SK-N-SH treated with all-trans-retinoic acid at 6 μM for 48 hours (cell line): ENCODE measurements at regions not wholly inside any gene's neighbourhood (a gene's known extent, or its start where the extent isn't known, plus 50 kb on each side); places are given as distances from the start of the nearest gene placed in this dataset.

Source experiments
- ATAC-seq: fragments of 200-7000 bp; cut with Tn5 transposase; 3 replicates; pipeline ENCODE4 v1.9.1; 2020; ENCODE audit warnings: mild to moderate bottlenecking, moderate library complexity
- ARNTL ChIP-seq: fragments of 450-650 bp; formaldehyde crosslinking; IDR thresholded peaks from 2 replicates; pipeline ENCODE4 v1.5.0; 2020; ENCODE audit warnings: low read depth, mild to moderate bottlenecking, moderate library complexity, borderline replicate concordance
- BACH2 ChIP-seq: fragments of 250-450 bp; sonication (Bioruptor Pico); IDR thresholded peaks from 2 replicates; pipeline ENCODE4 v1.9.0; 2021; ENCODE audit warnings: mild to moderate bottlenecking, borderline replicate concordance
- CSDC2 ChIP-seq: fragments of 250-450 bp; sonication (Bioruptor Pico); IDR thresholded peaks from 2 replicates; pipeline ENCODE4 v1.5.0; 2020; ENCODE audit warnings: mild to moderate bottlenecking, moderate library complexity
- ESRRG ChIP-seq: fragments of 250-450 bp; sonication (Bioruptor Pico); IDR thresholded peaks from 2 replicates; pipeline ENCODE4 v1.6.1; 2021; ENCODE audit warnings: mild to moderate bottlenecking
- GLIS3 ChIP-seq: fragments of 250-450 bp; sonication (Bioruptor Pico); IDR thresholded peaks from 2 replicates; pipeline ENCODE4 v1.5.0; 2020; ENCODE audit warnings: mild to moderate bottlenecking, moderate library complexity
- ISL1 ChIP-seq: fragments of 250-450 bp; sonication (Bioruptor Pico); IDR thresholded peaks from 2 replicates; pipeline ENCODE4 v2.1.2; 2022; ENCODE audit warnings: mild to moderate bottlenecking, moderate library complexity
- PPARA ChIP-seq: fragments of 250-450 bp; sonication (Bioruptor Pico); IDR thresholded peaks from 2 replicates; pipeline ENCODE4 v1.5.0; 2020; ENCODE audit warnings: mild to moderate bottlenecking, borderline replicate concordance
- RARB ChIP-seq: fragments of 250-450 bp; sonication (Bioruptor Pico); IDR thresholded peaks from 2 replicates; pipeline ENCODE4 v1.8.0; 2021; ENCODE audit warnings: mild to moderate bottlenecking, moderate library complexity
- SNAI2 ChIP-seq: fragments of 250-450 bp; sonication (Bioruptor Pico); IDR thresholded peaks from 2 replicates; pipeline ENCODE4 v1.5.0; 2020; ENCODE audit warnings: mild to moderate bottlenecking, moderate library complexity
- TCF4 ChIP-seq: fragments of 250-450 bp; sonication (Bioruptor Pico); IDR thresholded peaks from 2 replicates; pipeline ENCODE4 v1.8.0; 2021; ENCODE audit warnings: mild to moderate bottlenecking, moderate library complexity, borderline replicate concordance
- TOX ChIP-seq: fragments of 250-450 bp; sonication (Bioruptor Pico); IDR thresholded peaks from 2 replicates; pipeline ENCODE4 v1.8.0; 2021; ENCODE audit warnings: mild to moderate bottlenecking, moderate library complexity, borderline replicate concordance
- ZC3H10 ChIP-seq: fragments of 250-450 bp; sonication (Bioruptor Pico); IDR thresholded peaks from 2 replicates; pipeline ENCODE4 v1.5.1; 2021; ENCODE audit warnings: mild to moderate bottlenecking, moderate library complexity
- ZFP3 ChIP-seq: fragments of 250-450 bp; sonication (Bioruptor Pico); IDR thresholded peaks from 2 replicates; pipeline ENCODE4 v1.5.0; 2020; ENCODE audit warnings: mild to moderate bottlenecking, moderate library complexity
- ZFP30 ChIP-seq: fragments of 450-650 bp; formaldehyde crosslinking; IDR thresholded peaks from 2 replicates; pipeline ENCODE4 v1.5.0; 2022; ENCODE audit warnings: mild to moderate bottlenecking, moderate library complexity
- ZNF565 ChIP-seq: fragments of 450-650 bp; formaldehyde crosslinking; conservative IDR thresholded peaks from 2 replicates; pipeline ENCODE4 v1.5.0; 2020; ENCODE audit warnings: low read depth, mild to moderate bottlenecking, moderate library complexity
- ZNF70 ChIP-seq: fragments of 450-650 bp; formaldehyde crosslinking; IDR thresholded peaks from 2 replicates; pipeline ENCODE4 v1.5.0; 2020; ENCODE audit warnings: mild to moderate bottlenecking, moderate library complexity
- ZNF8 ChIP-seq: fragments of 450-650 bp; formaldehyde crosslinking; IDR thresholded peaks from 2 replicates; pipeline ENCODE4 v1.5.0; 2020; ENCODE audit warnings: mild to moderate bottlenecking, moderate library complexity
- TF ChIP-seq, protein P1 (sequence below): fragments of 250-450 bp; sonication (Bioruptor Pico); IDR thresholded peaks from 2 replicates; pipeline ENCODE4 v1.5.1; 2021; ENCODE audit warnings: mild to moderate bottlenecking, moderate library complexity
- TF ChIP-seq, protein P2 (sequence below): fragments of 250-450 bp; sonication (Bioruptor Pico); IDR thresholded peaks from 2 replicates; pipeline ENCODE4 v1.8.0; 2020; ENCODE audit warnings: mild to moderate bottlenecking, moderate library complexity, borderline replicate concordance
- TF ChIP-seq, protein P3 (sequence below): fragments of 250-450 bp; sonication (Bioruptor Pico); IDR thresholded peaks from 2 replicates; pipeline ENCODE4 v1.5.1; 2020; ENCODE audit warnings: low read depth, mild to moderate bottlenecking, moderate library complexity

DNA sequence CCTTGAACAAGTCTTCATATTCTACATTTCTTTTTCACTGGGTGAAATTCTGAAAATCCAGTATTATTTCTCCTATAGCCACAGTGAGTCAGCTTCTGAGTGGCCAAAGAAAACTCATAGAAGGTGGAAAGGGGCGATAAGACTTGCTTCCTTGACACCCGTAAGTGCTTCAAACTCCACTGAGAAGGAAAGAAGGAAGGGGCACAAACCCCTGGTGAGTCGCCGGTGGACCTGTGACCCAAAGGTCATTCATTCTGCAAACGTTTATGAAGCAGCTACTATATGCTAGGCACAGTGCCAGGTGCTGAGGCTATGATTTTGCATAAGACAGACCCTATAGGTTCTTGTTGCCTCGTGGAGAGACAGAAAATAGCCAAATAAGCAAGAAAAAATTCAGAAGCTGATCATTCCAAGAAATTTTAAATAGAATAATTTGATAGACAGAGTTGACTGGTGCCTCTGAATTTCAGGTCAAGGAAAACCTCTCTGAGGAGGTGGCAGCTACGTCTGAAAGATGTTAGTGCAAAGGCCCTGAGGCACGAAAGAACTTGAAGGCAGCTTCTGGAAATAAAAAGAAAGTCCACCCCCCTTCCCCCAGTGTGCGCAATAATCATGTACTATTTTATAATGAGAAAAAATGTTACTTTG is 118.2 kb downstream of the CD24 start (continued):
- TF ChIP-seq, protein P1, sequence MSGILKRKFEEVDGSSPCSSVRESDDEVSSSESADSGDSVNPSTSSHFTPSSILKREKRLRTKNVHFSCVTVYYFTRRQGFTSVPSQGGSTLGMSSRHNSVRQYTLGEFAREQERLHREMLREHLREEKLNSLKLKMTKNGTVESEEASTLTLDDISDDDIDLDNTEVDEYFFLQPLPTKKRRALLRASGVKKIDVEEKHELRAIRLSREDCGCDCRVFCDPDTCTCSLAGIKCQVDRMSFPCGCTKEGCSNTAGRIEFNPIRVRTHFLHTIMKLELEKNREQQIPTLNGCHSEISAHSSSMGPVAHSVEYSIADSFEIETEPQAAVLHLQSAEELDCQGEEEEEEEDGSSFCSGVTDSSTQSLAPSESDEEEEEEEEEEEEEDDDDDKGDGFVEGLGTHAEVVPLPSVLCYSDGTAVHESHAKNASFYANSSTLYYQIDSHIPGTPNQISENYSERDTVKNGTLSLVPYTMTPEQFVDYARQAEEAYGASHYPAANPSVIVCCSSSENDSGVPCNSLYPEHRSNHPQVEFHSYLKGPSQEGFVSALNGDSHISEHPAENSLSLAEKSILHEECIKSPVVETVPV (CRISPR knock-in tag): no peak
- TF ChIP-seq ZC3H10 (CRISPR knock-in tag) (no peak), RARB (CRISPR knock-in tag) (no peak)

DNA sequence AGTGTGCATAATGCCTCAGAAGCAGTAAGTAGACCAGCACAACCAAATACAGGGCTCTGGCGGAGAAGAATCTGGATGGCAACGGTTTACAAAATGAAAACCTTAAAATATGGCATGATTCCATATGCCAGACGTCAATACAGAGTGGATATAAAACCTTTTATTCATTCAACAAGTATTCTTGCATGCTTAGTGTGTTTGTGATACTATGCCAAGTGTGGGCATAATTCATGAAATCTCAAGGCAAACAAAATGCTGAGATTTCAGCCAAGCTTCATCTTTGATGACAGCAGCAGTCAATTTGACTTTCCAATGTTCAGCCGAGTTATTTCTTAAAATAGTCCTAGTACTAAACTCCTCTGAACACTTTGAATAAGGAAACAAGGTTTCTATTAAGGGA is 119.4 kb downstream of the CD24 start:
- ATAC-seq: no peak
- TF ChIP-seq, protein P2, sequence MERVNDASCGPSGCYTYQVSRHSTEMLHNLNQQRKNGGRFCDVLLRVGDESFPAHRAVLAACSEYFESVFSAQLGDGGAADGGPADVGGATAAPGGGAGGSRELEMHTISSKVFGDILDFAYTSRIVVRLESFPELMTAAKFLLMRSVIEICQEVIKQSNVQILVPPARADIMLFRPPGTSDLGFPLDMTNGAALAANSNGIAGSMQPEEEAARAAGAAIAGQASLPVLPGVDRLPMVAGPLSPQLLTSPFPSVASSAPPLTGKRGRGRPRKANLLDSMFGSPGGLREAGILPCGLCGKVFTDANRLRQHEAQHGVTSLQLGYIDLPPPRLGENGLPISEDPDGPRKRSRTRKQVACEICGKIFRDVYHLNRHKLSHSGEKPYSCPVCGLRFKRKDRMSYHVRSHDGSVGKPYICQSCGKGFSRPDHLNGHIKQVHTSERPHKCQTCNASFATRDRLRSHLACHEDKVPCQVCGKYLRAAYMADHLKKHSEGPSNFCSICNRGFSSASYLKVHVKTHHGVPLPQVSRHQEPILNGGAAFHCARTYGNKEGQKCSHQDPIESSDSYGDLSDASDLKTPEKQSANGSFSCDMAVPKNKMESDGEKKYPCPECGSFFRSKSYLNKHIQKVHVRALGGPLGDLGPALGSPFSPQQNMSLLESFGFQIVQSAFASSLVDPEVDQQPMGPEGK: no peak
- TF ChIP-seq ZFP30 (CRISPR knock-in tag) (no peak), PPARA (CRISPR knock-in tag) (no peak), GLIS3 (CRISPR knock-in tag) (no peak), ZFP3 (no peak), ZC3H10 (CRISPR knock-in tag) (no peak), BACH2 (CRISPR knock-in tag) (no peak), TCF4 (CRISPR knock-in tag) (no peak), ZNF565 (CRISPR knock-in tag) (no peak), TOX (no peak), ESRRG (no peak), SNAI2 (CRISPR knock-in tag) (no peak)
- TF ChIP-seq, protein P3, sequence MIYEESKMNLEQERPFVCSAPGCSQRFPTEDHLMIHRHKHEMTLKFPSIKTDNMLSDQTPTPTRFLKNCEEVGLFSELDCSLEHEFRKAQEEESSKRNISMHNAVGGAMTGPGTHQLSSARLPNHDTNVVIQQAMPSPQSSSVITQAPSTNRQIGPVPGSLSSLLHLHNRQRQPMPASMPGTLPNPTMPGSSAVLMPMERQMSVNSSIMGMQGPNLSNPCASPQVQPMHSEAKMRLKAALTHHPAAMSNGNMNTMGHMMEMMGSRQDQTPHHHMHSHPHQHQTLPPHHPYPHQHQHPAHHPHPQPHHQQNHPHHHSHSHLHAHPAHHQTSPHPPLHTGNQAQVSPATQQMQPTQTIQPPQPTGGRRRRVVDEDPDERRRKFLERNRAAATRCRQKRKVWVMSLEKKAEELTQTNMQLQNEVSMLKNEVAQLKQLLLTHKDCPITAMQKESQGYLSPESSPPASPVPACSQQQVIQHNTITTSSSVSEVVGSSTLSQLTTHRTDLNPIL (CRISPR knock-in tag): no peak
- TF ChIP-seq, protein P1 (CRISPR knock-in tag): no peak

DNA sequence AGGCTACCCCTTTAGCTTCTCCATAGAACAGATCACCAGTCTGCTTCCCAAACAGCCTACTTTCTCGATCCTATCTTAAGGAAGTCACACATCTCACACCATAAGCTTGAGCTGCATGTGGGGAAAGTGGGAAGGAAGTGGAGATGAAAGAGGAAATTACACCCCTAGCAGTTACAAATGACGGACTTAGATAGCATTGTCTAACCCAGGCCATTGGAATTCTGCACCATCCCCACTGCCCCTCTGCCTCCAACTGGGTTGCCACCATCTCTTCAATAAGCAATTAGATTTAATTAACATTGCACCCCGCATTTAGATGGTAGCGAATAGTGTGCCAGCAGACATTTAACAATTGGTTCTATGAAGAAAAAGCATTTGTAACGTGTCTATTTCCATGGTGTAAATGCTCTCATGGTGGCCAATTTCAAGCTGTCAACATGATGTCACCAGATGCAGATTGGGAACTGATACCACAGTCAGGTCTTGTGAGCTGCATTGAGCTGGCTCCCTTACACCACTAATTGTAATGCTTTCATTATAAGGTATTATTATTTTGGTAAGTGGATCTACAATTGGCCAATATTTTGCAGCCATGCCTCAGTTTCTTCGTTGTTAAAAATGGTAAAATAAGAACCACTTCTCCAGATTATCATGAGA is 124.7 kb downstream of the CD24 start:
- no peak for TF ChIP-seq ZNF8 (CRISPR knock-in tag)
- TF ChIP-seq ISL1: no peak
- no peak for TF ChIP-seq CSDC2
- no peak for TF ChIP-seq ZC3H10 (CRISPR knock-in tag)
- TF ChIP-seq RARB (CRISPR knock-in tag): no peak
- TF ChIP-seq ARNTL: no peak
- ATAC-seq: no peak

DNA sequence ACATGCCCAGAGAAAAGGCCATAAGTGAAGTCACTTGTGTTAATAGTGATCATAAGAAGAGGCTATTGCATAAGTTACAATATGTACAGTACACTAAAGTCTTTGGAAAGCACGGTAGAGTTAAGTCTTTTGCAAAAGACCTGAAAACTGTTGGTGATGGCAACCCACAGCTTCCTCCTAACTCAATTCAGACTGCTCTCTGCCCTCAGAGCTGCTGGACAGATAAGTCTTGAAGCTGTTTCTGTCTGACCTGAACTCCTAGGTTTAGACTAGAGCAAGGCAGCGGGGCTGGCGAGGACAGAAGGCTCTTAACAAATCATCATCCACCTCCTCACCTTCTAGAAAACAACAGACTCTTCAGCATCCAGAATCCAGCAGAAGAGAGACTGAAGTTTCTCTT is 125.4 kb downstream of the CD24 start:
- TF ChIP-seq ZNF70 (CRISPR knock-in tag) (no peak), RARB (CRISPR knock-in tag) (no peak), ARNTL (no peak), GLIS3 (CRISPR knock-in tag) (no peak)
- TF ChIP-seq, protein P1 (CRISPR knock-in tag): no peak
- ATAC-seq: no peak
